Renal pelvis (tissue), 1 donor: ENCODE measurements at regions not wholly inside any gene's neighbourhood (a gene's known extent, or its start where the extent isn't known, plus 50 kb on each side); places are given as distances from the start of the nearest gene placed in this dataset.
"Not testable (repeated sequence)": the region's sequence is repeated elsewhere in the genome, so short reads cannot be mapped to it uniquely, and the experiment has no call there.

Source experiments
- DNase-seq: peaks from one replicate; pipeline ENCODE4 v3.0.0-alpha.2; 2013

- DNase-seq = peak; percentile 3
Observed at GRCh38 chr13:65378943-65379519, 1851.1 kb downstream of the PCDH9 start.

GRCh38 chr13:65378484-65378883, 1851.7 kb downstream of the PCDH9 start:
- DNase-seq = no peak

- no peak for DNase-seq
Observed at GRCh38 chr13:65368832-65369231, 1861.3 kb downstream of the PCDH9 start.

- no peak for DNase-seq
Observed at GRCh38 chr13:65353951-65354350, 1876.2 kb downstream of the PCDH9 start.

GRCh38 chr13:65353150-65353549, 1877.0 kb downstream of the PCDH9 start:
- DNase-seq = not testable (repeated sequence)

- no peak for DNase-seq
Observed at GRCh38 chr13:65347420-65348030, 1882.6 kb downstream of the PCDH9 start.

- DNase-seq = no peak
Observed at GRCh38 chr13:65343898-65344663, 1886.1 kb downstream of the PCDH9 start.

GRCh38 chr13:65342541-65343337, 1887.4 kb downstream of the PCDH9 start:
- DNase-seq = no peak

GRCh38 chr13:65339241-65339640, 1890.9 kb downstream of the PCDH9 start:
- DNase-seq = no peak

GRCh38 chr13:65336916-65337315, 1893.2 kb downstream of the PCDH9 start:
- no peak for DNase-seq

GRCh38 chr13:65336087-65336749, 1893.9 kb downstream of the PCDH9 start:
- no peak for DNase-seq

- no peak for DNase-seq
Observed at GRCh38 chr13:65330691-65331090, 1899.4 kb downstream of the PCDH9 start.

- no peak for DNase-seq
Observed at GRCh38 chr13:65330287-65330686, 1899.8 kb downstream of the PCDH9 start.

GRCh38 chr13:65323192-65323591, 1906.9 kb downstream of the PCDH9 start:
- DNase-seq = not testable (repeated sequence)

- not testable (repeated sequence) for DNase-seq
Observed at GRCh38 chr13:65321423-65321822, 1908.7 kb downstream of the PCDH9 start.

GRCh38 chr13:65314008-65314407, 1916.1 kb downstream of the PCDH9 start:
- no peak for DNase-seq

GRCh38 chr13:65310663-65311328, 1919.3 kb downstream of the PCDH9 start:
- DNase-seq = no peak

GRCh38 chr13:65309906-65310305, 1920.2 kb downstream of the PCDH9 start:
- DNase-seq = no peak

GRCh38 chr13:65308729-65309128, 1921.4 kb downstream of the PCDH9 start:
- DNase-seq = not testable (repeated sequence)

- DNase-seq = no peak
Observed at GRCh38 chr13:65307056-65307455, 1923.1 kb downstream of the PCDH9 start.

- no peak for DNase-seq
Observed at GRCh38 chr13:65302691-65303090, 1927.4 kb downstream of the PCDH9 start.
